ENCODE measurements at regions not wholly inside any gene's neighbourhood (a gene's known extent, or its start where the extent isn't known, plus 50 kb on each side); places are given as distances from the start of the nearest gene placed in this dataset.
"Not testable (repeated sequence)": the region's sequence is repeated elsewhere in the genome, so short reads cannot be mapped to it uniquely, and the experiment has no call there.

DNA sequence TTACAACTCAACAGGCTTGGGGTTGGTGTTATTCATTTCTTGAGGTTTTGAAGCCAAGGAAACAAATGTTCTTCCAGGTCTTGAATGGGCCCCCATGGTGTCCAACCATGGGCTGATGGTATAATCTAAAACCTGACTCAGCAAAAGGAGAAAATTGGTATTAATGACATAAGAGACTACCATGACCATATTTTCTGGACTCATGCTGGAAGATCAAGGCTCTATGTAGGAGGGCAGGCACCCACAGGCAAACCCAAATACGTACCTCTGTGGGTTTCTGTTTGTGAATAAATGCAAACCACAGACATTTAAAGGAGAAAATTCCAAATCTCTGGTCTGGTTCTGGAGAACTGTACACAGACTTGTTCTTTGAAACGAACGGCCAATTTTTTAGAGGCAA lies 135.1 kb upstream of the VOPP1 start:
- not testable (repeated sequence) for H3K79me2 ChIP-seq (ENCODE audit: insufficient read depth, low read length); H3K9me3 ChIP-seq (ENCODE audit: insufficient read depth, low read length); H3K9ac ChIP-seq (ENCODE audit: low read length); H4K20me1 ChIP-seq (ENCODE audit: low read depth, low read length); H3K27ac ChIP-seq (ENCODE audit: low read depth, low read length); H3K9me2 ChIP-seq (replicated peaks; ENCODE audit: insufficient read depth, low read length); H3K36me3 ChIP-seq (ENCODE audit: low read length); H3K4me3 ChIP-seq (ENCODE audit: insufficient read depth, low read length, poor library complexity, severe bottlenecking); H3K27me3 ChIP-seq (ENCODE audit: low read length); H3K4me2 ChIP-seq (ENCODE audit: low read depth, low read length, poor library complexity, severe bottlenecking); H3F3A ChIP-seq (ENCODE audit: insufficient read depth); H2AFZ ChIP-seq (ENCODE audit: low read depth, low read length, severe bottlenecking)

DNA sequence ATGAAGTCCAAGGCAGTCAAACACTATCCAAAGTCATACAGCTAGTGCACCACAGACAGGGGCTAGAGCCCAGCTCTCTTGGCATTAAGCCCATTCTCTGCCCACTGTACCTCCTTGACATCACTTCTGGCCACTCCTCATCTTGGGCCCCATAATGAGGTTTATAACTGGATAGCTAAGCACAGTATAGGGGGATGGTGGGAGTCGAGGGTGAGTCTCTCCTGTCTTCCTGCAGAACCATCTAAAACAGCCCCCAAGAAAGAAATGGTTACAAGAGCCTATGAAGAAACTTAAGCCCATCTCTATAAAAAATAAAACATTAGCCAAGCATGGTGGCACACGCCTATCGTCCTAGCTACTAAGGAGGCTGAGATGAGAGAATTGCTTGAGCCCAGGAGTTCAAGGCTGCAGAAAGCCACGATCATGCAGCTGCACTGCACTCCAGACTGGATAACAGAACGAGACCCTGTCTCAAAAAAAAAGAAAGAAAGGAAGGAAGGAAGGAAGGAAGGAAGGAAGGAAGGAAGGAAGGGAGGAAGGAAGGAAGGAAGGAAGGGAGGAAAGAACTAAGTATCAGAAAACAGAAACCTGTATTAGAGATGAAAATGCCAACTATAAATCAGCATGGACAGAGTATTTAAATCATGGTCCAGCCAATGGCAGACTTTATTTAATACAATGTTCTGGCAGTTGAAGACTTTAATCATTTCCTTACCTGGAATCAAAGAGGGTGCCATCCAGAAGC lies 134.3 kb upstream of the VOPP1 start:
- not testable (repeated sequence) for H3K27ac ChIP-seq (ENCODE audit: low read depth, low read length); H3K4me2 ChIP-seq (ENCODE audit: low read depth, low read length, poor library complexity, severe bottlenecking)

DNA sequence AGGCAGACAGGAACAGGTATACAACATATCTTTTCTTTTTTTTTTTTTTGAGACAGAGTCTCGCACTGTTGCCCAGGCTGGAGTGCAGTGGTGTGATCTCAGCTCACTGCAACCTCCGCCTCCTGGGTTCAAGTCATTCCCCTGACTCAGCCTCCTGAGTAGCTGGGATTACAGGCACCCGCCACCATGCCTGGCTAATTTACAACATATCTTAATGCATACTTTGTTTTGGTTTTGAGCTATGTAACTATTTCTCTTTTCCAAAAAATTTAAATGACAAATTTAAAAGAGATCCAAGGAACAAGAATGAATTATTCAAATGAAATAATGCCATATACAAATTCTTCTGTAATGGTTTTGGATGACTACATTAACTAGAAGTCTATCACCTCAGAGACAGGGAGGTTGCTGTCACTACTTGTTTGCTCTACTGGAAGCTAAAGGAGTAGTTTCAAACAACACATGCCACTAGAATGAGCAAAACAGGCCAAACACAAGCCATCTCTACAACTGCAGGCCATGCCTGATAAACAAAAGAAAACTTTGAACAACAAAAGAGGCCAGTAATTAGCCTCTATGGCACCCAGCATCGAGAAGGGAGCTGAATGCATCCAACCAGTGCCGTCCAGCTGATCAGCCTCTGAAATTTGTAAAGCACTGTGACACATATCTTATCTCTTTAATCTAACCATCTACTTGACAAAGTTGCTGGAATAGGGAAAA lies 133.6 kb upstream of the VOPP1 start:
- not testable (repeated sequence) for H3K9me2 ChIP-seq (replicated peaks; ENCODE audit: insufficient read depth, low read length); H3K27ac ChIP-seq (ENCODE audit: low read depth, low read length); H3K4me2 ChIP-seq (ENCODE audit: low read depth, low read length, poor library complexity, severe bottlenecking); H2AFZ ChIP-seq (ENCODE audit: low read depth, low read length, severe bottlenecking); H3K9ac ChIP-seq (ENCODE audit: low read length); H3K79me2 ChIP-seq (ENCODE audit: insufficient read depth, low read length); H3K36me3 ChIP-seq (ENCODE audit: low read length); H4K20me1 ChIP-seq (ENCODE audit: low read depth, low read length); H3K9me3 ChIP-seq (ENCODE audit: insufficient read depth, low read length); H3K4me3 ChIP-seq (ENCODE audit: insufficient read depth, low read length, poor library complexity, severe bottlenecking); H3F3A ChIP-seq (ENCODE audit: insufficient read depth); H3K27me3 ChIP-seq (ENCODE audit: low read length)

More for the DNA sequence above, 134.3 kb upstream of the VOPP1 start:
- not testable (repeated sequence) for H3K36me3 ChIP-seq (ENCODE audit: low read length); H3K9me3 ChIP-seq (ENCODE audit: insufficient read depth, low read length); H3K4me3 ChIP-seq (ENCODE audit: insufficient read depth, low read length, poor library complexity, severe bottlenecking); H3K9me2 ChIP-seq (replicated peaks; ENCODE audit: insufficient read depth, low read length); H4K20me1 ChIP-seq (ENCODE audit: low read depth, low read length); H3F3A ChIP-seq (ENCODE audit: insufficient read depth); H3K27me3 ChIP-seq (ENCODE audit: low read length); H3K9ac ChIP-seq (ENCODE audit: low read length); H2AFZ ChIP-seq (ENCODE audit: low read depth, low read length, severe bottlenecking); H3K79me2 ChIP-seq (ENCODE audit: insufficient read depth, low read length)

DNA sequence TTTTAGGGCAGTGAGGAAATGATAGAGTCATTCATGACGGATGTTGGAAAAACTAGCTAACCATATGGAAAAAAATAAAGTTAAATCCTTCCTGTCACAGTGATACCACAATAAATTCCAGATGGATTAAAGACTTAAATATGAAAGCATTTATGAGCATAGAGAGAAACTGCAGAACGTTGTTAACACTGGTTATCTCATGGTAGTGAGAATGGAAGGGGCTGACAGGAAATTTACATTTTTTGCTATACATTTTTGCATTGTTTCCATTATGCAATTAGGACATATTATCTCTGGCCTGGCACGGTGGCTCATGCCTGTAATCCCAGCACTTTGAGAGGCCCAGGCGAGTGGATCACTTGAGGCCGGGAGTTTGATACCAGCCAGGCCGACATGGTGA lies 130.5 kb upstream of the VOPP1 start:
- H3F3A ChIP-seq (ENCODE audit: insufficient read depth); H3K9ac ChIP-seq (ENCODE audit: low read length); H4K20me1 ChIP-seq (ENCODE audit: low read depth, low read length); H3K27me3 ChIP-seq (ENCODE audit: low read length); H3K79me2 ChIP-seq (ENCODE audit: insufficient read depth, low read length); H3K36me3 ChIP-seq (ENCODE audit: low read length); H2AFZ ChIP-seq (ENCODE audit: low read depth, low read length, severe bottlenecking); H3K9me2 ChIP-seq (replicated peaks; ENCODE audit: insufficient read depth, low read length); H3K9me3 ChIP-seq (ENCODE audit: insufficient read depth, low read length); H3K27ac ChIP-seq (ENCODE audit: low read depth, low read length); H3K4me2 ChIP-seq (ENCODE audit: low read depth, low read length, poor library complexity, severe bottlenecking); H3K4me3 ChIP-seq (ENCODE audit: insufficient read depth, low read length, poor library complexity, severe bottlenecking): not testable (repeated sequence)

DNA sequence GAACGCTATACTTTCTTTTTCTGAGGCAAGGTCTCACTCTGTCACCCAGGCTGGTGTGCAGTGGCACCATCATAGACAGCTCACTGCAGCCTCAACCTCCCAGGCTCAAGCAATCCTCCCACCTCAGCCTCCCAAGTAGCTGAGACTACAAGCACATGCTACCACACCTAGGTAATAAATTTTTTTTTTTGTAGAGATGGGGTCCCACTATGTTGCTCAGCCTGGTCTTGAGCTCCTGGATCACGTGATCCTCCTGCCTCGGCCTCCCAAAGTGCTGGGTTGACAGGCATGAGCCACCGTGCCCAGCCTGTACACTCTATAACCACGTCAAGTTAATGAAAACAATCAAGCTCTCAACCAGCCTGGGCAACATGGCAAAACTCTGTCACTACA lies 127.1 kb upstream of the VOPP1 start:
- not testable (repeated sequence) for H3K9me2 ChIP-seq (replicated peaks; ENCODE audit: insufficient read depth, low read length); H3K9me3 ChIP-seq (ENCODE audit: insufficient read depth, low read length); H3K27ac ChIP-seq (ENCODE audit: low read depth, low read length); H3K4me2 ChIP-seq (ENCODE audit: low read depth, low read length, poor library complexity, severe bottlenecking); H3K79me2 ChIP-seq (ENCODE audit: insufficient read depth, low read length); H3K9ac ChIP-seq (ENCODE audit: low read length); H2AFZ ChIP-seq (ENCODE audit: low read depth, low read length, severe bottlenecking); H3K36me3 ChIP-seq (ENCODE audit: low read length); H4K20me1 ChIP-seq (ENCODE audit: low read depth, low read length); H3F3A ChIP-seq (ENCODE audit: insufficient read depth); H3K27me3 ChIP-seq (ENCODE audit: low read length); H3K4me3 ChIP-seq (ENCODE audit: insufficient read depth, low read length, poor library complexity, severe bottlenecking)

DNA sequence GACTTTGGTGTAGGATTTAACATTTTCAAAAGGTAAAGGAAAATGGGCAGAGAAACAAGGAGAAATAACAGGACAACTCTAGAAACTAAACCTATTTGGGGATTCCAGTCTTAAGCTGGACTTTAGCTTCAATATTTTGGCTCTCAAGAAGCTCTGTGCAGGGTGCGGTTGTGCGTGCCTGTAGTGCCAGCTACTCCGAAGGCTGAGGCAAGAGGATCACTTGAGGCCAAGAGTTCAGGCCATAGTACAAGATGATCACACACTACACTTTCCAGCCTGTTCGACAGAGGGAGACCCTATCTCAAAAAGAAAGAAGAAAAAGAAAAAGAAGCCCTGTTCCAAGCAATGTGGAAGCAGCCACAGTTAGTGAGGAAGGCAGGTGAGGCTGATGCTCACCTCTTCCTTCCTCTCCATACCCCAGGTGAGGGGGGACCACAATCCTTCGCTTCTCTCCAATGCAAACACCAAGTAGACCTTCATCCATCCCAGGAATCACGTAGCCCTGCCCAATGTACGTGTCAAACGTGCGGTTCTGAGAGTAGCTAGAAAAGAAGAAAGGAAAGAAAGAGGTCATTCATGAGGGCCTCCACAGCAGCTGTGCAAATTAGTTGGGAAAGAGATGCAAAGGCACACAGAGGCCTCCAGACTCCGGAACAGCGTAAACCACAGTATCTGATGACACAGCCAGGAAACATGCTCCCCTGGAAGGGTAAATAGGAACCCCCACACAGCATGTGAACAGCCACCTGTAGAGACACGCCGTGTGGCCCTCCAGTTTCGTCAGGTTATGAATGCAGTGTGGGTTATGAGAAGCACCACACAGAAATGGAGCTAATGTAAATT lies 126.5 kb upstream of the VOPP1 start:
- H4K20me1 ChIP-seq (ENCODE audit: low read depth, low read length); H3K27ac ChIP-seq (ENCODE audit: low read depth, low read length); H3K4me2 ChIP-seq (ENCODE audit: low read depth, low read length, poor library complexity, severe bottlenecking); H3K9ac ChIP-seq (ENCODE audit: low read length); H3K27me3 ChIP-seq (ENCODE audit: low read length); H2AFZ ChIP-seq (ENCODE audit: low read depth, low read length, severe bottlenecking); H3K79me2 ChIP-seq (ENCODE audit: insufficient read depth, low read length); H3K36me3 ChIP-seq (ENCODE audit: low read length); H3F3A ChIP-seq (ENCODE audit: insufficient read depth); H3K4me3 ChIP-seq (ENCODE audit: insufficient read depth, low read length, poor library complexity, severe bottlenecking); H3K9me2 ChIP-seq (replicated peaks; ENCODE audit: insufficient read depth, low read length); H3K9me3 ChIP-seq (ENCODE audit: insufficient read depth, low read length): not testable (repeated sequence)

DNA sequence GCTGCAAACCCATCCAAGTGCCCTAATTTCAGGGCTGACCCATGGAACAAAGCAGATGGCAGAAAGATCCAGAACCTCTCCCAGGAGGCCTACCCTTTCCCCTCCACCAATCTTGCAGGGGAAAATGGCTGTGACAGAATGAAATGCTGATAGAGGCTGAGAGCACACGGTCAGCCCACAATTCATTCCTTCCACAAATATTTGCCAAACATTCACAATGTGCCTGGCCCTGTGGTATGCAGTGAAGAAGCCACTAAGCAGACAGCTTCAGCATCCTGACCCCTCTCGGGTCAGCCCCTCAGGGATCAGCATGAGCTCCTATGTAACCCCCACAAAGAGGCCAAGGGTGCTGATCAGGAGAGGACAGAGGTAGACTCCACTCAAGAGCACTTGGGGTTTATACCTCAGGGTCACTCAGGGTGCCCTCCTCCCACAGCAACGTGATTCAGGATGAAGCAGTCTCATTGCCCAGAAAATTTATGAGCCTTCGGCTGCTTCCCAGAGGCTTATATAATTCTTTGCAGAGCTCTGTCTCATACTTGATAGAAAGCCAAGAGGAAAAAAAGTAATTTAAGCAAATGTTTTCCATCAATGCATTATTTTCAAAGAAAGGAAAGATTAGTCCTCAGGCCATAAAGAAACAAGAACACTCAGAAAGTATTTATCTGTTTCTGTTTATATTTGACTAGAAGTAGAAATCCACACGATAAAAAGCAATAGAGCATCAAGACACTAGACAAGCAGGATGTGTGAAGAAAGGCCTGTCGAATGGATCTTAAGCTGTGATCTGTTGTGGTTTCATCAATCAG lies 123.8 kb upstream of the VOPP1 start:
- not testable (repeated sequence) for H4K20me1 ChIP-seq (ENCODE audit: low read depth, low read length); H3K4me2 ChIP-seq (ENCODE audit: low read depth, low read length, poor library complexity, severe bottlenecking); H2AFZ ChIP-seq (ENCODE audit: low read depth, low read length, severe bottlenecking); H3K9me2 ChIP-seq (replicated peaks; ENCODE audit: insufficient read depth, low read length); H3K9me3 ChIP-seq (ENCODE audit: insufficient read depth, low read length); H3K79me2 ChIP-seq (ENCODE audit: insufficient read depth, low read length); H3K27me3 ChIP-seq (ENCODE audit: low read length); H3K4me3 ChIP-seq (ENCODE audit: insufficient read depth, low read length, poor library complexity, severe bottlenecking); H3K27ac ChIP-seq (ENCODE audit: low read depth, low read length); H3F3A ChIP-seq (ENCODE audit: insufficient read depth); H3K36me3 ChIP-seq (ENCODE audit: low read length); H3K9ac ChIP-seq (ENCODE audit: low read length)

Measured in SU-DHL-6 (cell line).